CD4-positive, alpha-beta T cell (primary cell): ENCODE measurements at regions not wholly inside any gene's neighbourhood (a gene's known extent, or its start where the extent isn't known, plus 50 kb on each side); places are given as distances from the start of the nearest gene placed in this dataset.

Source experiments
- ATAC-seq: fragments of 200-7000 bp; cut with Tn5 transposase; one replicate; pipeline ENCODE4 v1.10.0; 2022; ENCODE audit warnings: mild to moderate bottlenecking; ENCODE audit not compliant: poor library complexity
- CTCF ChIA-PET: fragments of 350-600 bp; sonication (Branson Sonifier 250); formaldehyde crosslinking; loops from one replicate; lab custom pipeline; 2021; ENCODE audit warnings: antibody characterized with exemption, inconsistent platforms; lab: Charles Lee
- POLR2A ChIA-PET: fragments of 350-600 bp; sonication (Branson Sonifier 250); formaldehyde crosslinking; loops from one replicate; lab custom pipeline; 2021; ENCODE audit warnings: antibody characterized with exemption, inconsistent platforms; lab: Charles Lee
- DNase-seq, 14 experiments: peaks; one replicate each; pipeline ENCODE4 v3.0.0-alpha.2; 2013 to 2020; ENCODE audit warnings: mixed read lengths in 2 of 14
- H3K27ac ChIP-seq, 2 donors: one replicate each; pipeline versions ENCODE4 v1.5.1 to v1.7.0; 2013; ENCODE audit warnings: low read length in 2 of 2, low read depth in 1 of 2, mild to moderate bottlenecking in 1 of 2
- H3K27me3 ChIP-seq, 2 experiments: 1 replicate in 1 of 2; 2 replicates in 1 of 2; pipeline versions ENCODE4 v1.6.1 to v1.7.0; 2013; ENCODE audit warnings: low read length in 2 of 2, control low read depth in 1 of 2, mild to moderate bottlenecking in 1 of 2, moderate library complexity in 1 of 2; ENCODE audit not compliant: insufficient read depth in 2 of 2, control insufficient read depth in 1 of 2
- H3K36me3 ChIP-seq: one replicate; pipeline ENCODE4 v1.6.1; 2013; ENCODE audit warnings: low read length, control low read depth; ENCODE audit not compliant: insufficient read depth
- H3K4me1 ChIP-seq: one replicate; pipeline ENCODE4 v1.6.1; 2013; ENCODE audit warnings: low read length, control low read depth; ENCODE audit not compliant: insufficient read depth
- H3K4me3 ChIP-seq: one replicate; pipeline ENCODE4 v1.5.1; 2013; ENCODE audit warnings: mild to moderate bottlenecking, low read length, moderate library complexity
- H3K9me3 ChIP-seq, 2 experiments: 1 replicate in 1 of 2; 2 replicates in 1 of 2; pipeline versions ENCODE4 v1.6.1 to v1.7.0; 2013; ENCODE audit warnings: low read length in 2 of 2, mild to moderate bottlenecking in 2 of 2, control low read depth in 1 of 2, moderate library complexity in 1 of 2; ENCODE audit not compliant: control insufficient read depth in 1 of 2, insufficient read depth in 1 of 2
- H3K27ac Mint-ChIP-seq: one replicate; pipeline ENCODE4 v1.8.0; 2020; ENCODE audit warnings: mixed read lengths
- H3K27me3 Mint-ChIP-seq: one replicate; pipeline ENCODE4 v1.8.0; 2021; ENCODE audit warnings: mixed read lengths
- H3K36me3 Mint-ChIP-seq: one replicate; pipeline ENCODE4 v1.8.0; 2021; ENCODE audit warnings: low read depth, mixed read lengths
- H3K4me1 Mint-ChIP-seq: one replicate; pipeline ENCODE4 v1.8.0; 2021; ENCODE audit warnings: low read depth, mixed read lengths
- H3K4me3 Mint-ChIP-seq: one replicate; pipeline ENCODE4 v1.8.0; 2020; ENCODE audit warnings: mild to moderate bottlenecking, mixed read lengths
- H3K9me3 Mint-ChIP-seq: one replicate; pipeline ENCODE4 v1.8.0; 2020; ENCODE audit warnings: mixed read lengths
- CTCF ChIP-seq: fragments of 200-600 bp; IDR thresholded peaks from one replicate; pipeline ENCODE4 v1.8.0; 2022; ENCODE audit warnings: antibody characterized with exemption, mild to moderate bottlenecking
- intact Hi-C, 2 experiments: fragments of 100-400 bp; cut with DNase I in 1 of 2; cut with micrococcal nuclease in 1 of 2; formaldehyde crosslinking; loops; one replicate each; pipeline versions ENCODE4 v1.15.1 to v1.9.0; 2023 to 2025; cut with DNase I, micrococcal nuclease

GRCh38 chr13:50119591-50119990, 104.3 kb downstream of the KCNRG start:
- H3K36me3 Mint-ChIP-seq = peaks cover 5% of the 10 kb centered on the region
- POLR2A ChIA-PET = interaction anchor here (0.9 to 1.9 kb wide), 2 partner anchors 38 to 122 kb away, joined by 4 to 5 read pairs; no protein-coding TSS in a partner anchor
- CTCF ChIA-PET = interaction anchor here (1.4 to 1.6 kb wide), 3 partner anchors 12 to 793 kb away, joined by 3 to 6 read pairs (median 3); no protein-coding TSS in a partner anchor
- no peaks in the 10 kb centered on the region for H3K27me3 ChIP-seq
- no peak for ATAC-seq
- no peak overlapping the region for H3K4me3 Mint-ChIP-seq
- no peaks in the 10 kb centered on the region for H3K9me3 ChIP-seq
- no peak overlapping the region for H3K4me3 ChIP-seq
- no peak overlapping the region for H3K27ac ChIP-seq
- no peak for TF ChIP-seq CTCF
- H3K9me3 Mint-ChIP-seq = no peaks in the 10 kb centered on the region
- no peaks in the 10 kb centered on the region for H3K27me3 Mint-ChIP-seq
- H3K4me1 ChIP-seq = peaks cover 16% of the 10 kb centered on the region
- intact Hi-C loops = loop anchor here in 1 of 2 experiments (10.0 kb wide), 1 partner anchor 425 kb away; the partner anchor contains the start of gene EBPL
- H3K4me1 Mint-ChIP-seq = peaks cover 35% of the 10 kb centered on the region
- DNase-seq = no peak
- no peaks in the 10 kb centered on the region for H3K36me3 ChIP-seq
- no peak overlapping the region for H3K27ac Mint-ChIP-seq

DNA sequence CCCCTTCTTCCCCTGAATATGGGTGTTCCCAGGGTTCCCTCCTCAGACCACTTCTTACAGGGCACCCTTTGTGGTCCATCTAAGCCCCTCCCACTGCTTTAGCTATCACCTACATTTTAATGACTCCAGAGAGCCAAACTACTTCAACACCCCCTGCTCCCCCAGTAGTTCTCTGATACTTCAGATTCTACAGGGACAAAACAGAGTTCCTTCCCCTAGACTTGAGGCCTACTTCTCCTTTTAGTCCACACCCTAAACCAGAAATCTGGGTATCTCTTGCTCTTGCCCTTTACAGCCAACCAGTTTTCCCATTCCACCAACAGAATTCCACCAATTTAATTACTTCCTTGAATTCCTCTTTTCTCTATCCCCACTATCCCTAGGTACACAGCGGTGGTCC, 107.2 kb downstream of the KCNRG start:
- CTCF ChIA-PET = no interaction called here
- POLR2A ChIA-PET = interaction anchor here (1.0 to 6.3 kb wide), 3 partner anchors 38 to 125 kb away, joined by 4 to 232 read pairs (median 5); partner anchors contain the start of gene TRIM13

DNA sequence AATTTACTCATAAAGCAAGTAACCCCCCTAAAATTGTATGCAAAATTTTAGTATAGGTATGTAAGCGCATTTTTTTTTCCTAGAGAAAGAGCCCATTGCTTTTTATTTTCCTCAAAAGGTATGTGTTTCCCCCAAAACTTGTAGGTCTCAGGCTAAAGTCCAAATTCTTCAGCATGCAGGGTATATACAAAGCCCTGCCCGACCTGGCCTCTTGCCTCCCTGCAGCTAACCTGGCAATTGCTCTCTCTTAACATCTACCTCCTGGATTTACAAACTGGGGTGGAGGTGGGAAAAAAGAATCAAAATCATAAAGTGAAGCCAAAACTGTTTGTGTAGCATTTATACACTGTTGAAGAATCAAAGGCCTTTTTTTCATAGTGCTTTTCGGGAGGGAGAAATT, 107.8 kb downstream of the KCNRG start:
- H3K4me1 Mint-ChIP-seq = peaks cover 50% of the 10 kb centered on the region
- H3K36me3 ChIP-seq = no peaks in the 10 kb centered on the region
- H3K4me3 ChIP-seq = peak overlapping the region; percentile 90
- no peak for DNase-seq
- no peaks in the 10 kb centered on the region for H3K9me3 Mint-ChIP-seq
- peaks cover 19% of the 10 kb centered on the region for H3K36me3 Mint-ChIP-seq
- peaks cover 34% of the 10 kb centered on the region for H3K4me1 ChIP-seq
- peaks cover 0 to 14% of the 10 kb centered on the region in 2 experiments for H3K9me3 ChIP-seq
- ATAC-seq = no peak
- no peak for TF ChIP-seq CTCF
- ChIA-PET POLR2A (interaction anchor here (0.6 to 9.7 kb wide), 17 partner anchors 8 to 787 kb away, joined by 3 to 498 read pairs (median 33); partner anchors contain the start of genes KPNA3, RNASEH2B and TRIM13), CTCF (interaction anchor here (1.0 to 1.2 kb wide), 2 partner anchors 41 to 126 kb away, joined by 4 to 9 read pairs; partner anchors contain the start of gene TRIM13)
- peaks cover 13% of the 10 kb centered on the region for H3K27me3 Mint-ChIP-seq
- intact Hi-C loops = loop anchor here (2.0 to 10.0 kb wide), 6 partner anchors 36 to 1702 kb away; partner anchors contain the start of genes CAB39L (in 1 of the 2), KPNA3 (in 1 of the 2) and SETDB2 (in 1 of the 2)
- H3K4me3 Mint-ChIP-seq = peak overlapping the region; percentile 93
- H3K27me3 ChIP-seq = peaks cover 3 to 6% of the 10 kb centered on the region in 2 experiments
- H3K27ac ChIP-seq = peak overlapping the region; percentile 88 to 98
- H3K27ac Mint-ChIP-seq = peak overlapping the region; percentile 94

More for the DNA sequence above, 107.2 kb downstream of the KCNRG start:
- Mint-ChIP-seq H3K27ac (peak overlapping the region; percentile 94), H3K27me3 (peaks cover 12% of the 10 kb centered on the region), H3K4me1 (peaks cover 49% of the 10 kb centered on the region), H3K4me3 (peak overlapping the region; percentile 93), H3K36me3 (peaks cover 19% of the 10 kb centered on the region), H3K9me3 (no peaks in the 10 kb centered on the region)
- Histone ChIP-seq H3K36me3 (no peaks in the 10 kb centered on the region), H3K27ac (peak overlapping the region in 1 of 2 donors; percentile 98), H3K4me1 (peaks cover 29% of the 10 kb centered on the region), H3K9me3 (peaks cover 0 to 9% of the 10 kb centered on the region in 2 experiments), H3K27me3 (peaks cover 0 to under 1% of the 10 kb centered on the region in 2 experiments), H3K4me3 (no peak overlapping the region)
- intact Hi-C loops = loop anchor here (2.0 to 10.0 kb wide), 6 partner anchors 36 to 1702 kb away; partner anchors contain the start of genes CAB39L (in 1 of the 2), KPNA3 (in 1 of the 2) and SETDB2 (in 1 of the 2)
- DNase-seq (peak in 2 of 14 experiments; percentile 23 to 34), ATAC-seq (no peak)
- no peak for TF ChIP-seq CTCF
